Panc1 (cell line): ENCODE measurements at regions not wholly inside any gene's neighbourhood (a gene's known extent, or its start where the extent isn't known, plus 50 kb on each side); places are given as distances from the start of the nearest gene placed in this dataset.

Experiments
- ATAC-seq: fragments of 200-7000 bp; cut with Tn5 transposase; 2 replicates; pipeline ENCODE4 v1.9.1; 2020; ENCODE audit warnings: mild to moderate bottlenecking, moderate library complexity
- BruUV-seq: library from RNA; stranded (reverse); fragments of 400-500 nt; replicated peaks from 2 replicates; lab custom pipeline; 2021; lab: Mats Ljungman, UMichigan
- CTCF ChIA-PET: fragments of 300-600 bp; sonication (Branson Sonifier 250); formaldehyde crosslinking; loops from one replicate; lab custom pipeline; 2022; ENCODE audit warnings: antibody characterized with exemption; lab: Charles Lee
- POLR2A ChIA-PET: fragments of 300-600 bp; sonication (Branson Sonifier 250); formaldehyde crosslinking; loops from one replicate; lab custom pipeline; 2022; ENCODE audit warnings: antibody characterized with exemption; lab: Charles Lee
- DNase-seq: peaks from one replicate; pipeline ENCODE4 v3.0.0-alpha.2; 2010; ENCODE audit warnings: low read depth, low spot score
- H3K27ac ChIP-seq: 2 replicates; pipeline ENCODE4 v1.5.1; 2011; ENCODE audit warnings: mild to moderate bottlenecking, low read length, inconsistent platforms
- H3K27me3 ChIP-seq: fragments of 200-500 bp; sonication (Bioruptor generic); 2 replicates; pipeline ENCODE4 v1.6.0; 2014; ENCODE audit warnings: low read length, inconsistent platforms; ENCODE audit not compliant: control insufficient read depth, insufficient read depth
- H3K36me3 ChIP-seq: fragments of 200-500 bp; sonication (Bioruptor generic); 2 replicates; pipeline ENCODE4 v1.5.1; 2014; ENCODE audit warnings: inconsistent platforms, mild to moderate bottlenecking, low read length, moderate library complexity; ENCODE audit not compliant: control insufficient read depth, insufficient read depth
- H3K4me1 ChIP-seq: 2 replicates; pipeline ENCODE4 v1.5.1; 2011; ENCODE audit warnings: inconsistent platforms, mild to moderate bottlenecking, low read length, moderate library complexity; ENCODE audit not compliant: control insufficient read depth, insufficient read depth
- H3K4me3 ChIP-seq, 2 experiments: 2 replicates each; pipeline ENCODE4 v1.5.1; 2011 to 2012; ENCODE audit warnings: low read depth in 2 of 2, low read length in 2 of 2, mild to moderate bottlenecking in 2 of 2, inconsistent platforms in 1 of 2, moderate library complexity in 1 of 2
- H3K9me3 ChIP-seq: fragments of 200-500 bp; sonication (Bioruptor generic); 2 replicates; pipeline ENCODE4 v1.5.1; 2014; ENCODE audit warnings: low read depth, mild to moderate bottlenecking, inconsistent platforms, low read length, moderate library complexity; ENCODE audit not compliant: control insufficient read depth, insufficient read depth
- CTCF ChIP-seq: fragments of 450-650 bp; IDR thresholded peaks from 2 replicates; pipeline ENCODE4 v1.5.1; 2017; ENCODE audit warnings: mild to moderate bottlenecking
- POLR2AphosphoS5 ChIP-seq: IDR thresholded peaks from 2 replicates; pipeline ENCODE4 v1.6.1; 2012; ENCODE audit warnings: mild to moderate bottlenecking, low read depth, low read length, moderate library complexity
- REST ChIP-seq, 2 experiments: IDR thresholded peaks; 2 replicates each; pipeline ENCODE4 v1.6.1; 2011 to 2012; ENCODE audit warnings: low read depth in 2 of 2, control low read depth in 1 of 2, low read length in 1 of 2, mild to moderate bottlenecking in 1 of 2, moderate library complexity in 1 of 2; ENCODE audit not compliant: insufficient read depth in 1 of 2
- SIN3A ChIP-seq: IDR thresholded peaks from 2 replicates; pipeline ENCODE4 v1.6.1; 2012; ENCODE audit warnings: low read depth, mild to moderate bottlenecking, low read length, moderate library complexity, borderline replicate concordance; ENCODE audit not compliant: insufficient read depth
- TCF7L2 ChIP-seq: IDR thresholded peaks from 2 replicates; pipeline ENCODE4 v1.6.1; 2011; ENCODE audit warnings: mild to moderate bottlenecking, low read depth, low read length, inconsistent platforms
- in situ Hi-C: cut with HindIII; loops from 2 replicates; pipeline ENCODE4 v1.10.0; 2016; ENCODE audit warnings: low sequenced_read_pairs, low pct_unique_long_range_greater_than_20kb
- intact Hi-C: fragments of 100-400 bp; cut with micrococcal nuclease; formaldehyde crosslinking; loops from one replicate; pipeline ENCODE4 v1.10.0; 2022; ENCODE audit not compliant: unreplicated experiment

- in situ Hi-C loops (no loop called here), intact Hi-C loops (no loop called here)
- H3K4me3 ChIP-seq: no peak overlapping the region
- H3K27ac ChIP-seq: no peak overlapping the region
- CTCF ChIA-PET: no interaction called here
- no peaks in the 10 kb centered on the region for H3K36me3 ChIP-seq
- no TSS peak for BruUV-seq
- TF ChIP-seq CTCF: no peak
- no peak for TF ChIP-seq POLR2AphosphoS5
- TF ChIP-seq TCF7L2: no peak
- TF ChIP-seq REST (IDR thresholded peaks at IDR 0.05; ENCODE audit: insufficient read depth in 1 of 2, low read depth in 2 of 2, low read length in 1 of 2): no peak
- no peak for TF ChIP-seq SIN3A
- DNase-seq: no peak
- POLR2A ChIA-PET: no interaction called here
- no peak for ATAC-seq
- no peaks in the 10 kb centered on the region for H3K4me1 ChIP-seq
- H3K9me3 ChIP-seq: no peaks in the 10 kb centered on the region
- H3K27me3 ChIP-seq: no peaks in the 10 kb centered on the region; the same call in 1 of the 2 replicates
Measured at GRCh38 chr14:75335571-75335970, 56.9 kb downstream of the FOS start.

GRCh38 chr14:75338398-75338797, 59.8 kb downstream of the FOS start:
- in situ Hi-C loops (no loop called here), intact Hi-C loops (no loop called here)
- ChIA-PET POLR2A (no interaction called here), CTCF (no interaction called here)
- H3K27me3 ChIP-seq: no peaks in the 10 kb centered on the region; the same call in 1 of the 2 replicates
- no TSS peak for BruUV-seq
- H3K9me3 ChIP-seq: no peaks in the 10 kb centered on the region
- no peak overlapping the region for H3K4me3 ChIP-seq
- ATAC-seq (no peak), DNase-seq (no peak)
- H3K27ac ChIP-seq: no peak overlapping the region
- TF ChIP-seq SIN3A (no peak), TCF7L2 (no peak), REST (IDR thresholded peaks at IDR 0.05; ENCODE audit: insufficient read depth in 1 of 2, low read depth in 2 of 2, low read length in 1 of 2) (no peak), POLR2AphosphoS5 (no peak), CTCF (no peak)
- no peaks in the 10 kb centered on the region for H3K36me3 ChIP-seq
- H3K4me1 ChIP-seq: no peaks in the 10 kb centered on the region
